ENCODE measurements at regions not wholly inside any gene's neighbourhood (a gene's known extent, or its start where the extent isn't known, plus 50 kb on each side); places are given as distances from the start of the nearest gene placed in this dataset.

GRCh38 chr13:50587645-50588373 lies 255.7 kb downstream of the DLEU7 start:
- no peak for DNase-seq

DNA sequence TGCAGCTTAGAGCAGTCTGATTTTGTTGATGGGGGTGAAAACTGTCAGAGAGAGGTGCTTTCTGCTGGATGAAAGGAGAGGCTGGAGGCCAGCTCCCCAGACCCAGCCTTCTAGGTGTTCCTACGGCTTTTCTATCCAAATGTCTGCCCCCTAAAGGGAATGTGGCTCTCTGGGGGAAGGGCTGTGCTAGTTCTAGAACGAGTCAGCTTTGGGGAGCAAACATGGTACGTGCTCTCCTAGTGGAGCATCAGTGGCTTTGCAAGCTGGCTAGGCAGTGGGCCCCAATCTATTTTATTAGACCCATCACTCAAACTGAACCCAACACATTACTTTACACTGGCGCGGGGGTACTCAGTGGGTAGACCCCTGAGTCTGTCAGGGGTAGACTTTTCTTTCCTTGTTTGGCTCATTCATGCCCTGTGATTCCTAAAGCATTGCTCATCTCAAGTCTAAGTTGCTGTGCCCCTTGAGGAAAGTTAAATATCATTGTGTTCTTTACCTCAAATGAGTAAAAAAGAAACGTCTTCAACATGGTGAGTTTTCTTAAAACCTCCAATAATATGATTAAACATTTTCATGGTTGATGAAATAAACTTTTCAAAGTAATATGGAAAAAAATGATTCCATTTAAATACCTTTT lies 254.9 kb downstream of the DLEU7 start:
- DNase-seq = no peak

DNA sequence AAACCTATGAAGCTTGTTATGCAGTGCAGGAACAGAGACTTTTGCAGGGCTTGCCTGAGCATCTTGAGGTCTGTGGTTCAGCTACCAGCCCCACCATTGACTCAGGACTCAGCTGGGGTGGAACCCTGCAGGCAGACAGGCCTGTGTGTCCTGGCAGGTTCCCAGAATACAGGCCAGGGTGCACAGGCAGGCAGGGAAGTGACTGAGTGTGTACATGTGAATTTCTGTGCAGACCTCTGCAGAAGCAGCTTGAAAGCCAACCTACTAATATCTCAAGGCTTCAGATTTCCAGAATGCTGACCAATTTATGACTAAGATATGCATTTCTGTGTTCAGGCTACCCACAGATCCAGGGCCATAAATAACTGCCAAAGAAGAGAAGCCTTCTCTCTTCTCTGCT lies 254.4 kb downstream of the DLEU7 start:
- peak; percentile 34 for DNase-seq

DNA sequence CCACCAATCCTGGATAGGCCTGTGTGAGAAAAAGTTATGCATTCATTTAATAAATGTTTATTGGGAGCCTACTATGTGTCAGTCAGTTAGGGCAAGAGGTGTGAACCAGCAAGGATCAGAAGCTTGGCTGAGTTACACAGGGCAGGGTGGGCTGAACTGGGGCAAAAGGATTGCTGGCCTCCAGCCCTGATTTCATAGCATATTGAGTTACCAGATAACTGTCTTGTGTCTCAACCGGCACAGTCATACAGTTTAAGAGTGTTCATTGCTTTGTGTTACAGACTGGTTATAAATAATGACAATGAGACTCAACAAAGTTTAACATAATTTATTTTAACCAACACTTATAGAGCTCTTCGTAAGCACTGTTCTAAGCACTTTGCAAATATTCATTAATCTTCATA lies 253.8 kb downstream of the DLEU7 start:
- DNase-seq = no peak

- no peak for DNase-seq
Measured at GRCh38 chr13:50592412-50593155, 250.9 kb downstream of the DLEU7 start.

DNA sequence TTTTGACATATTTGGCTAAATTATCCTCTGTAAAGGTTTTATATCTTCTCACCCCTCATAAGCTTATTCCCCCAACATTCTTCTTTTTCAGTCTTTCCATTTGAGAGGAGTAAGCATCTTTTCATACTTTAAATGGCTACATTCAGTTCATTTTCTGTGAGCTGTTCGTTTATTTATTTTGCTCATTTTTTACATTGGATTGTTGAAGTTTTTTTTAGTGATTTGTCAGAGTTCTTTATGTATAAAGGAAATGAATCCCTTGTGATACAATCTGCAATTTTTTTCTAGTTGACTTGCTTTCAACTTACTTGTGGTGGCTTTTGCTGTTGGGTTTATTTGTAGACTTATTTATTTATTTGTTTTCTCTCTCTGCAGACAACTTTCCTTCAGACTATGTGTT lies 250.3 kb downstream of the DLEU7 start:
- DNase-seq = no peak

- peak; percentile 30 for DNase-seq
Measured at GRCh38 chr13:50594276-50595051, 249.0 kb downstream of the DLEU7 start.

DNA sequence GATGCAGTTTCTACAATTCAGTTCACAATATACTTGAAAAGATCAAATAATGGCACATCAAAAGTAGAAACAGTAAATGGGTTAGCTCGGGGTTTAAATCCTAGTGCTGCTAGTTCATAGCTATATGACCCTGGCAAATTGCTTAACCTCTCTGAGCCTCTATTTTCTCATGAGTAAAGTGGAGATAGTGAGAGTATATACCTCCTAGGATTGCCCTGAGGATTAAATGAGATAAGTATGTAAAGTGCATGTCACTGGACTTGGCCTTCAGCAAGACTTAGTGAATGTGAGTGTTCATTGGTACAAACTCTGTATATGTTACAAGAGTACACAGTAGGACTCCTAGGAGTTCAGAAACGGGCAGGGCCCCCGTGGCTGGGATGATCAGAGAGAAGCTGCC lies 248.3 kb downstream of the DLEU7 start:
- DNase-seq = no peak

- DNase-seq = no peak
Measured at GRCh38 chr13:50596156-50596555, 247.3 kb downstream of the DLEU7 start.

- no peak for DNase-seq
Measured at GRCh38 chr13:50596776-50597203, 246.7 kb downstream of the DLEU7 start.

DNA sequence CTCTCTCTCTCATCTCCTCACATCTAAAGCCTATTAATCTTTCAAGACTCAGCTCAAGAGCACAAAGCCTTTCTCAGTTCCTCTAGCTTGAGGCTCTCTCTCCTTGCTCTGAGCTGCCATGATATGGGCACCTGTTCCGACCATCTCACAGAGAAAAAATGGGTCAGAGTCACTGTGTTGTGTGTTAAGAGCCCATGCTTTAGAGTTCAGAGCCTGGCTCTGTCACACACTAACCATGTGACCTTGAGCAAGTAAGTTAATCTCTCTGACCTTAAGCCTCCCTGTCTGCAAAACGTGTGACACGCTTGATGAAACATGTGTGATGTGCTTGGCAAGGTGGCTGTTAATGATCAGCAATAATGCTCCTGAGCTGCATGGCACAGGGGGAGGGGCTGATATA lies 245.2 kb downstream of the DLEU7 start:
- DNase-seq = no peak

DNA sequence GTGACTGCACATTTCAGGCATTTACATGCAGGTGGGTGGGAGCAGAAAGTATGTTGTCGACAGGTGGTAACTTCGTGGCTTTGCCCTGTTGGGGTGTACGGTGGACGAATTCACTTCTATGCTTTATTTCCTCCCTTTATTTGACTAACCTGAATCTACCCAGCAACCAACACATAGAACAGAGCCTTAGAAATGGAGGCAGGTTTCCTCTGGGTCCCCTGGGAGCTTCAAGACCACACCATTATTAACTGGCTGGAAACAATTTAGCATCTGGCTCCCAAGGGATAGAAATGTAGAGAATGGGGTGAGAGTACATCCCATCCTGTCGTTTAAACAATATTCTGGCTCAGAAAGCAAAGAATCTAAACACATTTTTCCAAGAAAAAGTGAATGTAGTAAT lies 244.4 kb downstream of the DLEU7 start:
- no peak for DNase-seq

GRCh38 chr13:50599927-50600326 lies 243.6 kb downstream of the DLEU7 start:
- no peak for DNase-seq

DNA sequence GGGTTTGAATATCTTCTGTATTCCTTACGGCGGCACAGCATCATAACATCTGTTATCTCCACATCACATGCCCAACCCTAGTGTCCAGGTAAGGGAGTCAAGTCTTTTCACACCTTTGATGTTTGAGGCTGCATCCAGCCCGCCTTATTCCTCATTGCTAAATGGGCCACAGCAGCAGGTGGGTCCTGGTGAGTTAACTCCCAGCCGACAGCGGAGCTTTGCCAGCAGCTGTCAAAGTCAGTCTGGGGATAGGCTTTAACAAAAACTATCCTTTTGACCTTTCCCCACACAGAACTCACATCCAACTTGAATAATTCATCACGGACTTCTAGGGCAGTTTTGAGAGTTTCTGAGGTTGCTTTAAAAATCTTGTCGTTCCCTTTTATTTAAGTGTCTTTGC lies 235.1 kb downstream of the DLEU7 start:
- peak; percentile 66 for DNase-seq

DNA sequence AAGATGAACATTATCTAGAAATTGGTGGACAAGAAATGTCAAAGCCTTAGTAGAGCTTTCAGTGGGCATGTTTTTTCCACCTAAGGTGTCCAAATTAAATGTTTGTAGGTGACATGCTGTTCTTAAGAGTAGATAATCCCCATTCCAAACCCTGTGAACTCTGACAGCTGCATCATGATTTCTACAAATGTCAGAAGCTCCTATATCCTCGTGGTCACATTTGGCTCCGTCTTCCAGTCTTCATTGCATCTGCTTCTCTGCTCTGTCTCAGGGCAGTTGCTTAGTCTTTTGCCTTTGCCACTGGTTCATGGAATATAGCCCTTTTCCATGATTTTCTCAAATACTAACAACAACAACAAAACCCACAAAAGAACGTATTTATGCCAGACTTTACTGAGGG lies 234.5 kb downstream of the DLEU7 start:
- no peak for DNase-seq

DNA sequence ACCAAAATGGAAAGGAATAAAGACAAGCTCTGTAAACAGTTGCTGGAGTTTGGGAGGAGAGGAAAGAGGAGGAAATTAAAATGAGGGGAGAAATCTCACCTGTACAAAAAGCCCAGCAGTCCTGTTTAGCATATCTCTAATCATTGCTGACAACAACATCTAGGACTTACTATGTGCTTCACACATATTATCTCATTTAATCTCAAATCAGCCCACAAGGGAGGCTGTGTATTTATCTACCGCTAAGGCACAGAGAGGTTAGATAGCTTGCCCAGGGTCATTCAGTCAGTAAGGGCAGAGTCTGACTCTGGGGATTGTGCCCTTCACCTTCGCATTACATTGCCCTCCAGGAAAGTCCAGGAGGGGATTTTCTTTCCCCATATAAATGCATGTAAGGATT lies 233.3 kb downstream of the DLEU7 start:
- no peak for DNase-seq

DNA sequence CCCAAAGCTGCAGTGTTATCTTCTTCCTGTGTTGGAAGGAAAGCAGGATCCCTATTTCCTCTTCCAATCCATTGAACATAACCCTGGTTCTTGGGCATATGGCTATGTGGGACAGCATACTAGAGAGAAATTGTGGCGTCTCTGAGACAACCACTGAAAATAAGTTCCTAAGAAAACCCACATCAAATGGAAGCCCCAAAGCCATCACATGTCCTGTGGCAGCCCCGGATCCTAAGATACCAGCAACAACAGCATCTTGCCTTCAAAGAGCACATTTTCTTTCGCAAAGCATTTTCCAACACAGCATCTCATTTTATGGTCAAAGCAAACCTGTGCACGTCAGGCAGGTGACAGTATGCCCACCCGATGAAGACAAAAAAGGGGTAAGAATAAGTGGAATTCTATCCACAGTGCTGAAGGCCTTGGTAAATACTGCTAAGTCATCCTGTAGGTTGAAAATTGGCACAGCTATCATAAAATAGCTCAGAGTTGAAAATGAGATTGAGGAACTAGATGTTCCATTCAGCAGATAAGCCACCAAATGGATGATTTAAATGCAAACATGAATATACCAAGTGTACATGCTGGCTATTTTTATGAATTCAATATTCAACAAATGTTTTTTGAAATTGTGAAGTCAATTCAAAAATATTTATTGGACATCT lies 232.2 kb downstream of the DLEU7 start:
- no peak for DNase-seq

DNA sequence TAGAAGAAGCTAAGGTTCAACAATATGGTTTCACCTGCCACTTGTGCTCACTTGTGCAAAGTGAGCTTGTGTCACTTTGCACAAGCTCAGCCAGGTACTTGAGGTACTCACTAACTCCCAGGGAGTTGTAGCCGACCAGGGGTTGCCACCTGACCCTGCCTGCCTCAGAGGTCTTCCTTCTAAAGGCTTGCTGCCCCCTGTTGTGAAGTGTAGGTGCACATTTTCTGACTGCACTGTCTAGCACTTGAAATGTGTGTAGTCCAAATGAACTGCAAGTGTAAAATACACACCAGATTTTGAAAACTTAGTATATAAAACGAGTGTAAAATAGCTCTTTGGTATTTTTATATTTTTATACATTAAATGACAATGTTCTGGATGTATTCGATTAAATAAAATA lies 230.8 kb downstream of the DLEU7 start:
- DNase-seq = no peak

DNA sequence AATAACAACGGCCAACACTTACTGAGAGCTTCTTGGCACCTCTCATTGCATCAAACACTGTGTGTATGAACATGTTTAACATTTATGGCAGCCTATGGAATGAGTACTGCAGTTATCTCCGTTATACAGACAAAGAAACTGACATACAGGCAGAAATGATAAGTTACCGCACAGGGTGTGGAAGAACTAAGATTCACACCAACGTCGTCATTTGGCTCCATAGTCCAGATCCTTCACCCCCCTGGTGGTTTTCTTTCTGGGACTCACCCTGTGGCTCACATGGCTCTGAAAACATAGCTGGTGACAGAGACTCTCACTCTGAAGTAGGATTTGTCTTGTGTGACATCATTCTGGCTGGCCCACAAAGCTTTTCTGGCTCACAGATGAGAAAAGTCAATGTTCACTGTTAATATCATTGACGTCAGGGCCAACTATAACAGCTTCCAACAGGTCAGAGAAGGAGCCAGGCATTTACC lies 230.1 kb downstream of the DLEU7 start:
- peak; percentile 60 for DNase-seq

DNA sequence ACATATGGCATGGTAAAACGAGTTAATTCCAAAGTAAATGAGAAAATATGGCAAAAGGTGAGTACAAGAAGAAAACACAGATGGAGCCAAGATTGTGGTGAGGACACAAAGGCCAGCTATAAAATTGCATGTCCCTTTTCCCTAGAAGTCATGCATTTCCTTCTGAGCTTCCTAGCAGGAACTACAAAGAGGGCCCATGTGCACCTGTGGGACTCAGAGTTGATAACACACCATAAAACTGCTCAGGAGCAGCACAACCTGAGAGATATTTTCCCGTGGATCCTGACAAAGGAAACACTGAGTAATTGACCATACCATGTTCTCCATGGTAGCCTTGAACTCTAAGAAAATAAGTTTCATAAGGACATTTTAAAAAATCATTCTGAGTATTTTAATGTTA lies 228.3 kb downstream of the DLEU7 start:
- DNase-seq = no peak

DNA sequence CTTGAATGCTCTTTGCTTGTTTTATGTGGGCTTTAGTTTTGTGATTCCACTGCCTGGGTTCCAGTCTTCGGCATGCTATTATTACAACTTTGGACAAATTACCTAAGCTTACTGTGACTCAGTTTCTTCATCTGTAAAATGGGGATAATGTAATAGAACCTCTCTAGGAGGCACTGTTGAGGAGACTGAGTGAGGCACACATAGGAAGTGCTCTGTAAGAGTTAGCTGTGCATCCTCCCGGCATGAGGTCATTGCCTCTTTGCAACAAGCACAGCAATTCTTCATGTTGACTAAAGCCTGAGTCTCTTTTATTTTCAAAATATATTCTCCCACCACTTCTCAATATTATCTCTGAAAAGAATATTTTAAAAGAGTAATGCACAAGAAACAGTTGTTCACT lies 227.4 kb downstream of the DLEU7 start:
- no peak for DNase-seq

GRCh38 chr13:50617134-50617721 lies 226.3 kb downstream of the DLEU7 start:
- DNase-seq = no peak
